HG03558 (cell line): ENCODE measurements at regions not wholly inside any gene's neighbourhood (a gene's known extent, or its start where the extent isn't known, plus 50 kb on each side); places are given as distances from the start of the nearest gene placed in this dataset.

Experiments used
- ATAC-seq: cut with Tn5 transposase; IDR thresholded peaks from one replicate; pipeline ENCODE4 v1.9.1; 2021; ENCODE audit warnings: moderate number of reproducible peaks; ENCODE audit not compliant: unreplicated experiment; ENCODE audit errors: extremely low read depth

GRCh38 chr2:12045864-12046291, 299.4 kb downstream of the LPIN1 start:
- ATAC-seq = peak; percentile 44

GRCh38 chr2:12046641-12047040, 300.2 kb downstream of the LPIN1 start:
- ATAC-seq = no peak

GRCh38 chr2:12047761-12048160, 301.3 kb downstream of the LPIN1 start:
- no peak for ATAC-seq

- no peak for ATAC-seq
Measured at GRCh38 chr2:12048550-12048949, 302.1 kb downstream of the LPIN1 start.

- ATAC-seq = peak; percentile 39
Measured at GRCh38 chr2:12050396-12050795, 304.0 kb downstream of the LPIN1 start.

GRCh38 chr2:12051831-12052230, 305.4 kb downstream of the LPIN1 start:
- ATAC-seq = no peak

GRCh38 chr2:12052796-12053195, 306.4 kb downstream of the LPIN1 start:
- ATAC-seq = no peak

- ATAC-seq = no peak
Measured at GRCh38 chr2:12054956-12055618, 308.7 kb downstream of the LPIN1 start.

GRCh38 chr2:12057436-12058166, 311.2 kb downstream of the LPIN1 start:
- ATAC-seq = peak; percentile 58

GRCh38 chr2:12059616-12060441, 313.4 kb downstream of the LPIN1 start:
- ATAC-seq = no peak

GRCh38 chr2:12060886-12061285, 314.5 kb downstream of the LPIN1 start:
- no peak for ATAC-seq

GRCh38 chr2:12061286-12062052, 315.0 kb downstream of the LPIN1 start:
- no peak for ATAC-seq

GRCh38 chr2:12062053-12062395, 315.6 kb downstream of the LPIN1 start:
- no peak for ATAC-seq

GRCh38 chr2:12063210-12063609, 316.8 kb downstream of the LPIN1 start:
- ATAC-seq = no peak

GRCh38 chr2:12064153-12064552, 317.7 kb downstream of the LPIN1 start:
- no peak for ATAC-seq

GRCh38 chr2:12066116-12066515, 319.7 kb downstream of the LPIN1 start:
- no peak for ATAC-seq

- no peak for ATAC-seq
Measured at GRCh38 chr2:12066986-12067385, 320.6 kb downstream of the LPIN1 start.

- no peak for ATAC-seq
Measured at GRCh38 chr2:12068796-12069538, 322.5 kb downstream of the LPIN1 start.

- ATAC-seq = no peak
Measured at GRCh38 chr2:12070153-12070552, 323.7 kb downstream of the LPIN1 start.

GRCh38 chr2:12070581-12070980, 324.1 kb downstream of the LPIN1 start:
- ATAC-seq = no peak
